Neural cell (in vitro differentiated cells): ENCODE measurements at regions not wholly inside any gene's neighbourhood (a gene's known extent, or its start where the extent isn't known, plus 50 kb on each side); places are given as distances from the start of the nearest gene placed in this dataset.

Source experiments
- H2AFZ ChIP-seq: fragments of 200-600, 300-800 bp; sonication (generic), shearing (Covaris generic); 2 replicates; pipeline ENCODE4 v1.6.0; 2014; ENCODE audit warnings: low read depth, mild to moderate bottlenecking, antibody characterized with exemption, low read length, moderate library complexity
- H3F3A ChIP-seq: fragments of 200-600 bp; shearing (Covaris generic); 2 replicates; pipeline ENCODE4 v1.6.1; 2016; ENCODE audit warnings: mild to moderate bottlenecking, moderate library complexity, mixed read lengths, antibody characterized with exemption, low read length; ENCODE audit not compliant: insufficient read depth, poor library complexity, severe bottlenecking
- H3K27ac ChIP-seq: fragments of 200-600, 300-800 bp; sonication (generic), shearing (Covaris generic); 2 replicates; pipeline ENCODE4 v1.5.1; 2014; ENCODE audit warnings: mild to moderate bottlenecking, low read length, moderate library complexity
- H3K27me3 ChIP-seq: fragments of 300-800, 200-600 bp; sonication (generic), shearing (Covaris generic); 2 replicates; pipeline ENCODE4 v1.6.0; 2014; ENCODE audit warnings: mild to moderate bottlenecking, low read depth, low read length, moderate library complexity; ENCODE audit not compliant: insufficient read depth
- H3K36me3 ChIP-seq: fragments of 300-800, 200-600 bp; sonication (generic), shearing (Covaris generic); 2 replicates; pipeline ENCODE4 v1.5.1; 2014; ENCODE audit warnings: mild to moderate bottlenecking, antibody characterized with exemption, low read length, moderate library complexity; ENCODE audit not compliant: insufficient read depth
- H3K4me2 ChIP-seq: fragments of 300-800, 200-600 bp; sonication (generic), shearing (Covaris generic); 2 replicates; pipeline ENCODE4 v1.6.0; 2014; ENCODE audit warnings: mild to moderate bottlenecking, low read length
- H3K4me3 ChIP-seq: fragments of 300-800, 200-600 bp; sonication (generic), shearing (Covaris generic); 2 replicates; pipeline ENCODE4 v1.5.1; 2014; ENCODE audit warnings: mild to moderate bottlenecking, low read length, moderate library complexity
- H3K79me2 ChIP-seq: fragments of 200-600 bp; shearing (Covaris generic); replicated peaks from 2 replicates; pipeline ENCODE4 v1.6.0; 2014; ENCODE audit warnings: mild to moderate bottlenecking, low read length, moderate library complexity; ENCODE audit not compliant: insufficient read depth
- H3K9ac ChIP-seq: fragments of 300-800, 200-600 bp; sonication (generic), shearing (Covaris generic); 2 replicates; pipeline ENCODE4 v1.6.1; 2016; ENCODE audit warnings: mild to moderate bottlenecking, low read length, mixed read lengths
- H3K9me2 ChIP-seq: fragments of 200-600 bp; shearing (Covaris generic); 2 replicates; pipeline ENCODE4 v1.6.1; 2016; ENCODE audit warnings: mild to moderate bottlenecking, low read length, mixed read lengths; ENCODE audit not compliant: insufficient read depth
- H3K9me3 ChIP-seq: fragments of 200-600, 300-800 bp; sonication (generic), shearing (Covaris generic); 2 replicates; pipeline ENCODE4 v1.6.1; 2016; ENCODE audit warnings: mild to moderate bottlenecking, mixed run types, low read length, moderate library complexity, mixed read lengths
- H4K20me1 ChIP-seq: fragments of 200-600 bp; shearing (Covaris generic); 2 replicates; pipeline ENCODE4 v1.6.1; 2016; ENCODE audit warnings: mild to moderate bottlenecking, mixed run types; ENCODE audit not compliant: insufficient read depth
- EP300 ChIP-seq: fragments of 450-650 bp; conservative IDR thresholded peaks from 2 replicates; pipeline ENCODE4 v1.6.1; 2014; ENCODE audit warnings: antibody characterized with exemption, mild to moderate bottlenecking, moderate library complexity; ENCODE audit not compliant: poor library complexity, severe bottlenecking
- EZH2 ChIP-seq: fragments of 200-600, 300-800 bp; shearing (Covaris generic), sonication (generic); IDR thresholded peaks from 2 replicates; pipeline ENCODE4 v1.6.1; 2014; ENCODE audit warnings: antibody characterized with exemption, low read length, borderline replicate concordance, mild to moderate bottlenecking; ENCODE audit not compliant: insufficient read depth, poor library complexity, severe bottlenecking
- MXI1 ChIP-seq: fragments of 450-650 bp; conservative IDR thresholded peaks from 2 replicates; pipeline ENCODE4 v1.6.1; 2014; ENCODE audit warnings: antibody characterized with exemption, mild to moderate bottlenecking; ENCODE audit not compliant: poor library complexity, severe bottlenecking
- POLR2AphosphoS5 ChIP-seq: IDR thresholded peaks from 2 replicates; pipeline ENCODE4 v1.6.1; 2012
- RAD21 ChIP-seq: fragments of 450-650 bp; conservative IDR thresholded peaks from 2 replicates; pipeline ENCODE4 v1.6.1; 2014; ENCODE audit warnings: antibody characterized with exemption, mild to moderate bottlenecking, moderate library complexity
- SMC3 ChIP-seq: fragments of 450-650 bp; conservative IDR thresholded peaks from 2 replicates; pipeline ENCODE4 v1.6.1; 2014; ENCODE audit warnings: antibody characterized with exemption, mild to moderate bottlenecking, moderate library complexity; ENCODE audit not compliant: poor library complexity
- TAF1 ChIP-seq: IDR thresholded peaks from 2 replicates; pipeline ENCODE4 v1.6.1; 2012; ENCODE audit warnings: low read depth
- TF ChIP-seq, protein P1 (sequence below): IDR thresholded peaks from 2 replicates; pipeline ENCODE4 v1.6.1; 2012; ENCODE audit warnings: borderline replicate concordance
- TF ChIP-seq, protein P2 (sequence below): fragments of 450-650 bp; IDR thresholded peaks from 2 replicates; pipeline ENCODE4 v1.5.1; 2014; ENCODE audit warnings: antibody characterized with exemption, mild to moderate bottlenecking, moderate library complexity; ENCODE audit not compliant: poor library complexity, severe bottlenecking

DNA sequence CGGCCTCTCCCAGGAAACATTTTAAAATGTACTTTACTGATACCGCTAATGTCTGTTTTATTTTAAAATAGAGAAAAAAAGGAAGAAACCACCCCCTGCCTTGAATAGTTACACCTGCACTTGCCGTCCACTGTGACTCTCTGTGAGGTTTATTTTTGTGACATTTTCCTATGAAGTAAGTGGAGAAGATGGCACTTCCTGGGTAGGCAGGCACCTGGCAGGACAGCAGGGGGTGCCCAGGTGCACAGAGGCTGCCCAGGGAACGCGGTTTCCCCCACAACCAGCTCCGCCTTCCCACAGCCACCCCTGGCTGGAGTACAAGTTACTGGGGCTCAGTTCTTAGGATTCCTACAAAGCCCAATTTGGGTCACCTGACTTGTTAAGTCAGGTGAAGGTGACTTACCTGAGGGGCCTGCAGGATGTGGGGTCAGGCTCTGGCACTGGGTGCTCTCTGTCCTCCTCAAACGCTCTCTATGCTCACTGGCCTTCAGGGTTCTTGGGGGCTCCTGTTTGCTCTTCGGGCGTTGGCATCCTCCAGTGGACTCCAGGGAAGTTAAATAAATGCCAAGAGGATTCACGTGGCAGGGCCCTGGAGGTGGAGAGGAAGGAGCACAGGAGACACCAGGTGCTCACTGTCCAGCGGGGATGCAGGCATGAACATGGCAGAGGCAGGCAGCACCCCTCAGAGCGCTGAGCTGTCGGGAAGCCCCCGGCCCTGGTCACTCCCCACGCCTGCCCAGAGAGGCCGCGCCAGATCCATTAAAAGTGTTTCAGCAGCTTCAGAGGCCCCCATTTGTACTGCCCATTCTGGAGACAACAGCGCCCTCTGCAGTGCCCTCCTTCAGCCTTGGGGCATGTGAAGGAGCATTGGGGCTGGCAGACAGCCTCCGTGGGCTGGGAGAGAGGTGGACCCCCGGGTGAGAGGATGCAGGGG lies 1021.2 kb downstream of the TBC1D22A start:
- no peak overlapping the region for H3K9ac ChIP-seq

DNA sequence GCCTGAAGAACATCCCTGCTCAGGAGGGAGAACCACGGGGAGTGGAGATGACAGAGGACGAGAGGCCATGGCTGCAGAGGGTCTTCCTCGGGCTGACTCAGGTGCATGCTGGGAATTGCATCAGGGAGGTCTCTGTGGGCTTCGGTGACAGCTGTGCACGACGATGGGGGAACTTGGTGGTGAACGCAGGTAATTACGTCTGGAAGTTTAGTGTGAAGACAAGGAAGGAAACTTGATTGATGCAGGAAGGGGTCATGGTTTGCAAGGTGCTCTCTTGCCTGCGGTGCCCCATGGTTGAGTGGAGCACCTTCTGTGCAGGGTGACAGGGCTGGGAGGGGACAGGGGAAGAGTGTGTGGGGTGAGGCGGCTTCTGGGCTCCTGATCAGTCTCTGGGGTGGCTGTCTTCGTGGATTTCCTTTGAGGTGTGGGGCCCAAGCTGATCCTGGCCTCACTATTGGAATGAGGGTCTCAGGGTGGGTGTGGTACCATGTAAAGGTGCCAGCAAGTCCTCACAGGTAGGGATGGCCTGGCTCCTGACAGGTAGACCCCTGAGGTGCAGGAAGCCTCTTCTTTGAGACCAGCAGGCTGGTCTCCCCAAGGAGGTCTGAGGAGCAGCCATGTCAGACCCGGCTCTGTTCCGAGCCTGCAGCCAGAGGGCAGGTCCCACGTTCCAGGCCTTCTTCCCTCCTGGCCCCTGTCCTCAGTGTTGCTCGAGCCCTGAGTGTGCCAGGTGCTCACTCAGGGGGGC lies 1020.1 kb downstream of the TBC1D22A start:
- no peaks in the 10 kb centered on the region for H3K36me3 ChIP-seq
- H3K9me2 ChIP-seq: no peaks in the 10 kb centered on the region
- no peaks in the 10 kb centered on the region for H3F3A ChIP-seq
- peaks cover 6% of the 10 kb centered on the region for H3K9me3 ChIP-seq
- no peak overlapping the region for H3K9ac ChIP-seq
- no peak for TF ChIP-seq SMC3
- no peak for TF ChIP-seq EP300
- no peak for TF ChIP-seq MXI1
- no peak for TF ChIP-seq RAD21
- H4K20me1 ChIP-seq: no peaks in the 10 kb centered on the region
- no peak overlapping the region for H3K4me2 ChIP-seq
- H3K4me3 ChIP-seq: no peak overlapping the region
- no peaks in the 10 kb centered on the region for H3K27me3 ChIP-seq
- H3K27ac ChIP-seq: no peak overlapping the region
- no peak overlapping the region for H2AFZ ChIP-seq
- no peaks in the 10 kb centered on the region for H3K79me2 ChIP-seq

More for the DNA sequence above, 1021.2 kb downstream of the TBC1D22A start:
- Histone ChIP-seq H3K9me3 (peaks cover 6% of the 10 kb centered on the region), H3K27ac (no peak overlapping the region), H3K9me2 (no peaks in the 10 kb centered on the region), H3K4me3 (no peak overlapping the region), H3K27me3 (no peaks in the 10 kb centered on the region), H4K20me1 (no peaks in the 10 kb centered on the region), H3K36me3 (no peaks in the 10 kb centered on the region), H3K79me2 (no peaks in the 10 kb centered on the region), H3K4me2 (no peak overlapping the region), H2AFZ (no peak overlapping the region), H3F3A (no peaks in the 10 kb centered on the region)
- TF ChIP-seq, protein P1, sequence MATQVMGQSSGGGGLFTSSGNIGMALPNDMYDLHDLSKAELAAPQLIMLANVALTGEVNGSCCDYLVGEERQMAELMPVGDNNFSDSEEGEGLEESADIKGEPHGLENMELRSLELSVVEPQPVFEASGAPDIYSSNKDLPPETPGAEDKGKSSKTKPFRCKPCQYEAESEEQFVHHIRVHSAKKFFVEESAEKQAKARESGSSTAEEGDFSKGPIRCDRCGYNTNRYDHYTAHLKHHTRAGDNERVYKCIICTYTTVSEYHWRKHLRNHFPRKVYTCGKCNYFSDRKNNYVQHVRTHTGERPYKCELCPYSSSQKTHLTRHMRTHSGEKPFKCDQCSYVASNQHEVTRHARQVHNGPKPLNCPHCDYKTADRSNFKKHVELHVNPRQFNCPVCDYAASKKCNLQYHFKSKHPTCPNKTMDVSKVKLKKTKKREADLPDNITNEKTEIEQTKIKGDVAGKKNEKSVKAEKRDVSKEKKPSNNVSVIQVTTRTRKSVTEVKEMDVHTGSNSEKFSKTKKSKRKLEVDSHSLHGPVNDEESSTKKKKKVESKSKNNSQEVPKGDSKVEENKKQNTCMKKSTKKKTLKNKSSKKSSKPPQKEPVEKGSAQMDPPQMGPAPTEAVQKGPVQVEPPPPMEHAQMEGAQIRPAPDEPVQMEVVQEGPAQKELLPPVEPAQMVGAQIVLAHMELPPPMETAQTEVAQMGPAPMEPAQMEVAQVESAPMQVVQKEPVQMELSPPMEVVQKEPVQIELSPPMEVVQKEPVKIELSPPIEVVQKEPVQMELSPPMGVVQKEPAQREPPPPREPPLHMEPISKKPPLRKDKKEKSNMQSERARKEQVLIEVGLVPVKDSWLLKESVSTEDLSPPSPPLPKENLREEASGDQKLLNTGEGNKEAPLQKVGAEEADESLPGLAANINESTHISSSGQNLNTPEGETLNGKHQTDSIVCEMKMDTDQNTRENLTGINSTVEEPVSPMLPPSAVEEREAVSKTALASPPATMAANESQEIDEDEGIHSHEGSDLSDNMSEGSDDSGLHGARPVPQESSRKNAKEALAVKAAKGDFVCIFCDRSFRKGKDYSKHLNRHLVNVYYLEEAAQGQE: no peak
- TF ChIP-seq EP300: no peak
- no peak for TF ChIP-seq SMC3
- no peak for TF ChIP-seq MXI1
- TF ChIP-seq RAD21: no peak
- TF ChIP-seq, protein P2, sequence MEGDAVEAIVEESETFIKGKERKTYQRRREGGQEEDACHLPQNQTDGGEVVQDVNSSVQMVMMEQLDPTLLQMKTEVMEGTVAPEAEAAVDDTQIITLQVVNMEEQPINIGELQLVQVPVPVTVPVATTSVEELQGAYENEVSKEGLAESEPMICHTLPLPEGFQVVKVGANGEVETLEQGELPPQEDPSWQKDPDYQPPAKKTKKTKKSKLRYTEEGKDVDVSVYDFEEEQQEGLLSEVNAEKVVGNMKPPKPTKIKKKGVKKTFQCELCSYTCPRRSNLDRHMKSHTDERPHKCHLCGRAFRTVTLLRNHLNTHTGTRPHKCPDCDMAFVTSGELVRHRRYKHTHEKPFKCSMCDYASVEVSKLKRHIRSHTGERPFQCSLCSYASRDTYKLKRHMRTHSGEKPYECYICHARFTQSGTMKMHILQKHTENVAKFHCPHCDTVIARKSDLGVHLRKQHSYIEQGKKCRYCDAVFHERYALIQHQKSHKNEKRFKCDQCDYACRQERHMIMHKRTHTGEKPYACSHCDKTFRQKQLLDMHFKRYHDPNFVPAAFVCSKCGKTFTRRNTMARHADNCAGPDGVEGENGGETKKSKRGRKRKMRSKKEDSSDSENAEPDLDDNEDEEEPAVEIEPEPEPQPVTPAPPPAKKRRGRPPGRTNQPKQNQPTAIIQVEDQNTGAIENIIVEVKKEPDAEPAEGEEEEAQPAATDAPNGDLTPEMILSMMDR: no peak
- TF ChIP-seq EZH2: no peak
- no peak for TF ChIP-seq POLR2AphosphoS5
- TF ChIP-seq TAF1: no peak
